Right lobe of liver (tissue), 6 donors: ENCODE measurements at regions not wholly inside any gene's neighbourhood (a gene's known extent, or its start where the extent isn't known, plus 50 kb on each side); places are given as distances from the start of the nearest gene placed in this dataset.

Experiments
- ATAC-seq, 4 donors: fragments of 200-7000 bp; cut with Tn5 transposase; one replicate each; pipeline ENCODE4 v1.9.1; 2020; ENCODE audit warnings: mild to moderate bottlenecking in 4 of 4, moderate library complexity in 4 of 4
- DNase-seq, 3 donors: peaks; one replicate each; pipeline ENCODE4 v3.0.0-alpha.2; 2020
- H3K27ac ChIP-seq, 3 donors: fragments of 200-600 bp; one replicate each; pipeline ENCODE4 v1.8.0; 2022
- H3K27me3 ChIP-seq, 2 donors: fragments of 200-600 bp; one replicate each; pipeline ENCODE4 v1.8.0; 2022
- H3K36me3 ChIP-seq, 4 donors: fragments of 200-600 bp; sonication (generic) in 1 of 4; one replicate each; pipeline versions ENCODE4 v1.5.1 to v1.8.0; 2017 to 2022; ENCODE audit warnings: control low read depth in 1 of 4
- H3K4me1 ChIP-seq, 4 donors: fragments of 200-600 bp; sonication (generic) in 1 of 4; one replicate each; pipeline versions ENCODE4 v1.5.1 to v1.8.0; 2017 to 2022; ENCODE audit warnings: control low read depth in 1 of 4
- H3K4me3 ChIP-seq, 3 donors: fragments of 200-600 bp; one replicate each; pipeline ENCODE4 v1.8.0; 2022
- H3K9me3 ChIP-seq, 4 donors: fragments of 200-600 bp; sonication (generic) in 1 of 4; one replicate each; pipeline versions ENCODE4 v1.5.1 to v1.8.0; 2017 to 2022; ENCODE audit warnings: control low read depth in 1 of 4
- POLR2A ChIP-seq: fragments of 450-650 bp; IDR thresholded peaks from one replicate; pipeline ENCODE4 v1.6.1; 2017; ENCODE audit warnings: antibody characterized with exemption, mild to moderate bottlenecking
- WGBS: methylation state at CpG from one replicate; pipeline ENCODE4 v1.1.6; 2018; ENCODE audit warnings: low coverage, low lambda C conversion rate; ENCODE audit not compliant: insufficient coverage; ENCODE audit errors: missing lambda C conversion rate; 5-methylcytosine and 5-hydroxymethylcytosine counted together
- intact Hi-C, 2 donors: fragments of 100-400 bp; cut with DNase I; formaldehyde crosslinking; loops; one replicate each; pipeline versions ENCODE4 v1.11.2 to v1.14.1; 2022
- TF ChIP-seq, protein P1 (sequence below), 4 donors: fragments of 200-600 bp in 3 of 4; fragments of 450-650 bp in 1 of 4; IDR thresholded peaks; one replicate each; pipeline versions ENCODE4 v1.5.1 to v1.8.0; 2016 to 2022; ENCODE audit warnings: antibody characterized with exemption in 4 of 4, mild to moderate bottlenecking in 2 of 4
- donor health status: DM: no; HTN: yes; CAD: no.
- donor health status: DM: no; HTN: no; CAD: no.
- donor health status: DM: no; HTN: no; CAD: no.
- donor health status: DM: no; HTN: yes; CAD: no.
- donor health status: DM: no; HTN: yes; CAD: no.

DNA sequence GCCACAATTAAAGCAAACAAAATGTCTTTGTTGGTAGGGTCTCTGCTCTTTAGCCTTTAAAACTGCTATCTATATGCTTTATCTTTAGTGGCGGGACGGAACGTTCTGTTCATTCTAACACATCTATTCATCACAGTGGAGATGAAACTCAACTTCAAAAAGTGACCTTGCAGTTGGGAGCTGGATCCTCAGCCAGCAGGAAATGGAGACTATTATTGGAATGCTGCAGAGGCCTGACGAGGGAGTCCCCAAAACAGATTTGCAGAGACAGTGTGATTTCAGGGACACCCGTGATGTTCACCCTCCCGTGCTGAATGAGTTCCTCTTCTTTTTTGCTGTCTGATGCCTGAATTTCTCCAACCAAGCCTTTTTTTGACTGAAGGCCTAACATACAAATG, 306.0 kb upstream of the SHH start:
- no peaks in the 10 kb centered on the region for H3K27me3 ChIP-seq
- no peak overlapping the region for H3K4me3 ChIP-seq
- no peak overlapping the region for H3K27ac ChIP-seq
- no peaks in the 10 kb centered on the region for H3K36me3 ChIP-seq
- no peaks in the 10 kb centered on the region for H3K9me3 ChIP-seq
- WGBS, result 65% methylated on average over 6 of the region's 6 CpGs
- DNase-seq (no peak), ATAC-seq (no peak)
- H3K4me1 ChIP-seq, result no peaks in the 10 kb centered on the region
- TF ChIP-seq, protein P1, sequence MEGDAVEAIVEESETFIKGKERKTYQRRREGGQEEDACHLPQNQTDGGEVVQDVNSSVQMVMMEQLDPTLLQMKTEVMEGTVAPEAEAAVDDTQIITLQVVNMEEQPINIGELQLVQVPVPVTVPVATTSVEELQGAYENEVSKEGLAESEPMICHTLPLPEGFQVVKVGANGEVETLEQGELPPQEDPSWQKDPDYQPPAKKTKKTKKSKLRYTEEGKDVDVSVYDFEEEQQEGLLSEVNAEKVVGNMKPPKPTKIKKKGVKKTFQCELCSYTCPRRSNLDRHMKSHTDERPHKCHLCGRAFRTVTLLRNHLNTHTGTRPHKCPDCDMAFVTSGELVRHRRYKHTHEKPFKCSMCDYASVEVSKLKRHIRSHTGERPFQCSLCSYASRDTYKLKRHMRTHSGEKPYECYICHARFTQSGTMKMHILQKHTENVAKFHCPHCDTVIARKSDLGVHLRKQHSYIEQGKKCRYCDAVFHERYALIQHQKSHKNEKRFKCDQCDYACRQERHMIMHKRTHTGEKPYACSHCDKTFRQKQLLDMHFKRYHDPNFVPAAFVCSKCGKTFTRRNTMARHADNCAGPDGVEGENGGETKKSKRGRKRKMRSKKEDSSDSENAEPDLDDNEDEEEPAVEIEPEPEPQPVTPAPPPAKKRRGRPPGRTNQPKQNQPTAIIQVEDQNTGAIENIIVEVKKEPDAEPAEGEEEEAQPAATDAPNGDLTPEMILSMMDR (IDR thresholded peaks at IDR 0.05), result no peak
- no peak for TF ChIP-seq POLR2A
- intact Hi-C loops, result no loop called here

GRCh38 chr7:156117542-156118247, 305.4 kb upstream of the SHH start:
- H3K9me3 ChIP-seq, result no peaks in the 10 kb centered on the region
- H3K4me3 ChIP-seq, result no peak overlapping the region
- ATAC-seq (no peak), DNase-seq (no peak)
- H3K4me1 ChIP-seq, result no peaks in the 10 kb centered on the region
- intact Hi-C loops, result no loop called here
- no peak overlapping the region for H3K27ac ChIP-seq
- WGBS, result 81% methylated on average over 8 of the region's 8 CpGs
- TF ChIP-seq, protein P1 (IDR thresholded peaks at IDR 0.05), result no peak
- TF ChIP-seq POLR2A, result no peak
- no peaks in the 10 kb centered on the region for H3K27me3 ChIP-seq
- no peaks in the 10 kb centered on the region for H3K36me3 ChIP-seq

GRCh38 chr7:156116514-156117215, 304.4 kb upstream of the SHH start:
- H3K36me3 ChIP-seq, result no peaks in the 10 kb centered on the region
- no peak overlapping the region for H3K27ac ChIP-seq
- H3K9me3 ChIP-seq, result no peaks in the 10 kb centered on the region
- WGBS, result 77% methylated on average over 12 of the region's 12 CpGs
- H3K4me1 ChIP-seq, result no peaks in the 10 kb centered on the region
- intact Hi-C loops, result no loop called here
- H3K4me3 ChIP-seq, result no peak overlapping the region
- H3K27me3 ChIP-seq, result no peaks in the 10 kb centered on the region
- TF ChIP-seq POLR2A, result no peak
- TF ChIP-seq, protein P1 (IDR thresholded peaks at IDR 0.05), result no peak
- ATAC-seq, result no peak
- no peak for DNase-seq

DNA sequence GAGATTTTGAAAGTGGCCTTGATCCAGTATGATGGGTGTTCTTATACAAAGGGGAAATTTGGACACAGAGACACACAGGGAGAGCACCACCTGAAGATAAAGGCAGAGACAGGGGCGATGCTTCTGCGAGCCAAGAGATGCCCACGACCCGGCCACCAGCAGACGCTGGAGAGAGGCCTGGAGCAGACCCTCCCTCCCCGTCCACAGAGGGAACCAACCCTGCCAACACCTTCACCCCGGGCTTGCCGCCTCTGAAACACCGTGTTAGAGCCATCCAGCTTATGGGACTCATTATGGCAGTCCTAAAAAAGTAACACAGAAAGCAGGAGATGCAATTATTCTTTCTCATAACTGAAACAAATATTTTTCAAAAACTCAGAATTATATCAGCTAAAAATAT, 303.3 kb upstream of the SHH start:
- TF ChIP-seq POLR2A, result no peak
- TF ChIP-seq, protein P1 (IDR thresholded peaks at IDR 0.05), result no peak
- DNase-seq (no peak), ATAC-seq (no peak)
- 82% methylated on average over 2 of the region's 9 CpGs for WGBS
- Histone ChIP-seq H3K27me3 (no peaks in the 10 kb centered on the region), H3K36me3 (no peaks in the 10 kb centered on the region), H3K9me3 (no peaks in the 10 kb centered on the region), H3K4me3 (no peak overlapping the region), H3K4me1 (no peaks in the 10 kb centered on the region), H3K27ac (no peak overlapping the region)
- intact Hi-C loops, result no loop called here
